HG02623 (cell line): ENCODE measurements at regions not wholly inside any gene's neighbourhood (a gene's known extent, or its start where the extent isn't known, plus 50 kb on each side); places are given as distances from the start of the nearest gene placed in this dataset.

Experiments
- ATAC-seq: cut with Tn5 transposase; IDR thresholded peaks from one replicate; pipeline ENCODE4 v1.9.1; 2021; ENCODE audit warnings: moderate library complexity; ENCODE audit not compliant: unreplicated experiment

DNA sequence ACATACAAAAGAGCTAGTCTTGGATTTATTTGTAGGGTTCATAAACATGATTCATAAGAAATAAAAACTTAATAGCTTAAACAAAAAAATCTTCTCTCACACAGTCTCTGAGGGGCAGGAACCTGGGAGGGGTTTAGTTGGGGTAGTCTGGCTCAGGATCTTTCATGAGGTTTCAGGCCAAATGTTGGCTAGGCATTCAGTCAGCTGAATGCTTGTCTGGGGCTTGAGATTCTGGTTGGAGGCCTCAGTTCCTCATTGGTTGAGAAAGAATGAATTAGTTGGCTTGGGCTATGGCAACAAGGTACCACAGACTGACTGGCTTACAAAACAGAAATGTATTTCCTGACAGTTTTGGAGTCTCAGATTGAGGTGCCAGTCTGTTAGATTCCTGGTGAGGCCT lies 74.3 kb downstream of the ANKRD7 start:
- ATAC-seq = no peak

DNA sequence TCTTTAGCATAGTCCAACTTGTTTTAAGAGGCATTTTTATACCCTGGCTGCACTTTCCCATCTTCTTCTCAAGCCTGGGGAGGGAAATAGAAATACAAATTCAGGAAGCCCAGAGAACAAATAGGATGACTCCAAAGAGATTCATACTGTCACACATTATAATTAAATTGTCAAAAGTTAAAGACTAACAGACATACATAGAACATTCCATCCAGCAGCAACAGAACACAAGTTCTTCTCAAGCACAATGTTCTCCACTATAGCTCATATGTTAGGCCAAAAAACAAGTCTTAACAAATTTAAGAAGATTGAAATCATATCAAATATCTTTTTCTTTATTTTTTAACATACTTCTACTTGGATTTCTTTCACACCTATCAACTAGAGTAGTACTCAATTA lies 75.7 kb downstream of the ANKRD7 start:
- no peak for ATAC-seq

DNA sequence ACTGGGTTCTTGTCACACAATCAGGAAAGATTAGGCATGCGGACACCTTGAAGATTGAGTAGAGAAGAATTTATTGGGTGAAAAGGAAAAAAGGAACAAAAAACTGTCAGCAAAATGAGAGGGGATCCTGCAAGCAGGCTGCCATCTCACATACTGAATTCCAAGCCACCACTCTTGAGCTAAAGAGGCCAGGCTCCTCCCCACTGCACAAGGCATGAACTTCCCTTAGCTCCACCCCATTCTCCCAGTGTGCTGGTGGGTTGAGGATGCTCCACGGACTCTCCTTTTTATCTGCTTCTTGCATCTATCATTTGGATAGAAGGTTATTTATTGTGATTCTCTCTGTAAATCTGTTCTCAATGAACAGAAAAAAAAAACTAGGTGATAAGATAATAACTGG lies 79.6 kb downstream of the ANKRD7 start:
- no peak for ATAC-seq

DNA sequence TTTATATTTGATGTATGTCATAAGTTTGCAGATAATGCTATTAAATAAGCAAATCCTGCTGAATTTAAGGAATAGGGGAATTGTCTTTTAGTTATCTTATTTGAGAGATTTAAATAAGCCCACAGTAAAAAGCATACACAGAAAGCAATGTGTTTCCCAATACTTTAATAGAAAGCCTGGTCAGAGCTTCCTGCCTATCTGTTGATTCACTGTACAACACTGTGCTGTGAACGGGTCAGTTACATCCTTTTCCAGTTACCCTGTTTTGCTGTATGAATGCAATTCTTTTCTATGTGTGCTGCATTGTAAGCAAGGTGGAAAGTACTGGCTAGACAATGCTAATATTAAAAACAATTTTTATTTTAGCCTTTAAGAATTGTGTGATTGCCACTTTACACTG lies 81.2 kb downstream of the ANKRD7 start:
- no peak for ATAC-seq

DNA sequence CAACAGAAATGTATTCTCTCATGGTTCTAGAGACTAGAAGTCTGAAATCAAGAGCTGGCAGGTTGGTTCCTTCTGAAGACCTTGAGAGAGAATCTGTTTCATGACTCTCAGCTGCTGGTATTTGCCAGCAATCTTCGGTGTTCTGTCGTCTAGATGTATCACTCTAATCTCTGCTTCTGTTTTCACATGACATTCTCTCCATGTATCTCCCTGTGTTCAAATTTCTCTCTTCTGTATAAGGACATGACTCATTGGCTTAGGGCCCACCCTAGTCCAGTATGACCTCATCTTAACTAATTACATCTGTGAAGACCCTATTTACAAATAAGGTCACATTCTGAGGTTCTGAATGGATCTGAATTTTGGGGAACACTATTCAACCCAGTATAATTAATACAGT lies 82.3 kb downstream of the ANKRD7 start:
- ATAC-seq = no peak

DNA sequence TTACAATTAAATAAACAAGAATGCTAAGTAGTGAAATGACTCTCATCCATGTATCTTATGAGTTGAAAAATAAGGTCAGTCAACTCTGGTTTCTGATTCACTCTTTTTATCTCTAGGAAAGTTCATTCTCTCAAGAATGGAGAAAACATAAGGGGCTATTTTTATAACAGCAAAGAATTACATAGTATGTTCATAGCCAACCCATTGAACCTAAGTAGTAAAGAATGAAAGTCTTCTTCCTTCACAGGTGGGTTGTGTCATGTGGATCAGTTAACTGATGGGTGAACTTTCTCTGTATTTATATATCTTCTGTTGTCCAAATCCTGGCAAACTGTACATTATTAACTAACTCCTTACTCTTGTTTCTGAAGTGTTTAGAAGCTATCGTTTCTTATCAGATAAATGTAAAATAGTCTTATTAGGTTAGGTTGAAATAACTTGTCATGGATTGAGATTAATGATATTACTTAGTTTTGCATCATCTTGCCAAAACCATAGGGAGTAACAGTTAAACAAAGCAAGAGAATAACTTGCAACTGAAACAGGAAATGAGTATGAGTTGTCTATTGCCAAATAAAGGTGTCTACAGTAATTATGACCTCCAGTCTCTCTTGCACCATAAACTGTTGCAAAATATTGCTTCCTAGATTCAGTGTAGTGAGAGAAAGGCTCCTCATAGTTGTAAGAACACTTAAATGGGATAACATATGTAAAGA lies 86.8 kb downstream of the ANKRD7 start:
- ATAC-seq = peak; percentile 70

DNA sequence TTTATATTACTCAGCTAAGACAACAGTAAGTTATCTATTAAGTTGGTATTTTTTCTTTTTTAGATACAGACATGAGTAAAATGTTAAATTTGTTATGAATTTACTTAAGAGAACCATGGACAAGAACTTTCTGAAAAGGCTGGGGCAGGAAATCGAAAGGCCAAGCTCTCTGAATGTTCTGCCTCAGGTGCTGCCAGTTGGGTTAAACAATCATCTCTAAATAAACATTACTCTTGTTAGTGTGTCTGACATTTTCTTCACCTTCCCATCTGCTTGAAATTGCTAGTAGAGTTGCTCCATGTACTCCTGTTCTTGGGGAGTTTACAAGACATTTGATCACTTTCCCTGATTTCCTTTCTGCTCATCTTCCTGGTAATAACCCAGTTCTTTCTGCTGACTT lies 87.5 kb downstream of the ANKRD7 start:
- ATAC-seq = peak; percentile 36

DNA sequence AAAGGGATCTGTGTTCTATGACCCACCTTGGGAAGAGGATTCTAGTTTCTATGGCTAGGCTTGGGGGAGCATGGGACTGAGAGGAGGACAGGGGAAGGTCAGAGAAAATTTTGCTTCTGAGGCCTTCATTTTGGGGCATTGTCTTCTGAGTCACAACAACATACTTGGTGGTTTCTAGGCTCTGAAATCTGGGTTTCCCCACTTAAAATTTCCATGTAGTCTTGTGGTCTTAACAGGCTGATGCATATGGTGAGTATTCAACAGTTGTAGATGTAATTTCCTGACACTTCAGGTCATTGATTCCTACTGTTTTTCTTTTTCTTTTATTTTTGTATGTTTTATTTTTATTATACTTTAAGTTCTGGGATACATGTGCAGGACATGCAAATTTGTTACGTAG lies 88.5 kb downstream of the ANKRD7 start:
- peak; percentile 64 for ATAC-seq

DNA sequence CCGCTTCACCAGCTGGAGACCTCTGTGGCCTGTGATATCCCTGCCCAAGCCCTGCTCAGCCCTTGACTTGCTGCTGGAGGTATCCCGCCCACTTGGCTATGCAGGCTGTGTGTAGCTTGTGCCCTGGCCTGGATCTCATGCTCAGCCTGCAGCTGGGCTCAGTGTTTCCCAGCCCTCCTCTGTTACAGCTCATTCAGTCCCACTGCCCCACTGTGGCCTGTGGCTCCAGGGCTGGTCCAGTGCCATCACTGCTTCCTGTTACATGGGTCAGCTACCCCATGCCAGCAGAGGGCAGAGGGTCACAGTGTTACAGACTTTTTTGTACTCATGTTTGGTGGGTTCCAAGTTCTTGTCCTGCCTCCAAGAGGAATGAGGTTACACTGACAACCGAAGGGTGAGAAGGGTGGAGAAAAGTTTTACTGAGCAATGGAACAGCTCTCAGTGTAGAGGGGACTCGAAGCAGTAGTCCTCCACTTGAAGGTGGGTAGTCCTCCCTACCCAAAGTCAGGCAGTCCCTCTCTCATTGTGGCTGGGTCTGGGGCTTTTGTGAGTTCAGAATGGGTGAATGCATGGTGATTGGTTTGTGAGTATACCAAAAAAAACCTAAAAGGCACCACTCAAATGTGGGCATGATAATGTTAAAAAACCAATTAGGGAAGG lies 100.4 kb downstream of the ANKRD7 start:
- no peak for ATAC-seq

DNA sequence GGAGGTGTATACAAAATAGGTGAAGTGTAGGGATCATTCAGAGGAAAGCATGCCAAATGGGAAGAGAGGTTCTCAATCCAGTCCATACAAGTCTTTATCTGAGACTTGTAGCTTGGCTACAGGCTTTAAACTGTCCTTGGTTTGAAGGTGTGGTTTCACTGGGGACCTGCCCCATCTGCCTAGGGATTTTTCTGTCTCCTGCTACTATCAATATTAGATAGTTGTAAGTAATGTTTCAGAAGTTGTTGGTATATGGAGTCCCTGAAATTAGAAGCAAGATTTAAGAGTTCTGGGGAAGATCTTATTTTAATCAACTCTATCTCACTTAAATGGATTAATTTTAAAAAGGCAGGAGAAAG lies 100.9 kb downstream of the ANKRD7 start:
- ATAC-seq = no peak

DNA sequence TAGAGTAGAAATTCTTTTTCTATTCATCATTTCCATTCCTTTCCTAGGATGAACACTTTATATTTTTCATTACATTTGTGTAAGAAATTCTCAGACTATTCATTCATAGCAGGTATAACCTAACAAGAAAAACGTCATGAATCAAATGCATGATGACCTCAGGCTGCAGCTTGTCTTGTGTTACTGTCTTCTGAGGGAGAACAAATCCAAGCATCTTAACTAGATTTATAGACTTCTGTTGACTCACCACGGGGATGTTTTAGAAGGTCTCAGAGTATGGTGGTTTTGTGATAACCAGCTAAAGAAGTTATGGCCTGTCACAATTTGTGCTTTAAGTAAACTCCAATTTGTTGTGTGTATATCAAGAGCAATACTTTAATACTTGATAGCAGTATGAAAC lies 102.7 kb downstream of the ANKRD7 start:
- no peak for ATAC-seq

DNA sequence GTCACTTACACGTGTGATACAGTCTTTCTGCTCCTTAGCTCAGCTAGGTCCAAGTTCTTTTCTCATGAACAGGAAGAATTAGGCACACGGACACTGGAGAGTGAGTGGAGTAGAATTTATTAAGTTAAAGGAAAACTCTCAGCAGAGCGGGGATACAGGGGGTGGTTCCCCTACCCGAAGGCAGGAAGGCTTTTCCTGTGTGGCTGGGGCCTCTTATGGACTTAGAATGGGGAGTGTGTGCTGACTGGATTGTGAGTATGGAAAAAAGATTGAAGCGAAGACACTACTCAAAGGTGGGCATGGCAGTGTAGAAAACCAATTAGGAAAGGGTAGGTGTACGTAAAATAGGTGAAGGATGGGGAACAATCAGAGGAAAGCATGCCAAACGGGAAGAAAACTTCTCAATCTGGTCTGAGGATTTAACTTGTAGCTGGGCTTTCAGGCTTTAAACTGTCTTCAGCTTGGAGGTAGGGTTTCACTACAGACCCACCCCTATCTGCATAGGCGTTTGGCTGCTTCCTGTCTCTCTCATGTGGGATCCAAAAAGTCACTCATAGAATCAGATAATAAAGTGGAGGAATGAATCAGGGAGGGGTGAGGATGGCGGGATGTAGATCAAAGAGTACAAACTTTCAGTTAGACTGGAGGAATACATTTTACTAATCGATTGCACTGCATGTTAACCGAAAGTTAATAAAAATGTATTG lies 104.2 kb downstream of the ANKRD7 start:
- ATAC-seq = no peak

DNA sequence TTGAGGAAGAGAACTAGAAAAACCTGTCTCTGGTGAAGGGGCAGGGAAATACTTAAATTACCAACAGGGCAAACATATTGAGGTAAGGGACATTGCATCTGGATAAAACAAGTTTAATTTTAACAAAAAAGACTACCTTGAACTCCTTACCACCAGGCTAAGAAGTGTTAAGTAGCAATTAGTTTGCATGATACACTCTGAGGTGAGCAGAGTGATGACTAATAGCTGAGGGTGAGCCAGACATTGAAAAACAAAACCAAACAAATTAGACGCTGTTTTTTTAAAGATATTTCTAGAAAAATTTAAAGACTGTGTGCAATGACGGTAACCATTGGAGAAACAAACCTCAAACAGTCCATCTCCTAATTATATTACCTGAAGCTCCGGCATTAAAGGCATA lies 105.9 kb downstream of the ANKRD7 start:
- no peak for ATAC-seq

DNA sequence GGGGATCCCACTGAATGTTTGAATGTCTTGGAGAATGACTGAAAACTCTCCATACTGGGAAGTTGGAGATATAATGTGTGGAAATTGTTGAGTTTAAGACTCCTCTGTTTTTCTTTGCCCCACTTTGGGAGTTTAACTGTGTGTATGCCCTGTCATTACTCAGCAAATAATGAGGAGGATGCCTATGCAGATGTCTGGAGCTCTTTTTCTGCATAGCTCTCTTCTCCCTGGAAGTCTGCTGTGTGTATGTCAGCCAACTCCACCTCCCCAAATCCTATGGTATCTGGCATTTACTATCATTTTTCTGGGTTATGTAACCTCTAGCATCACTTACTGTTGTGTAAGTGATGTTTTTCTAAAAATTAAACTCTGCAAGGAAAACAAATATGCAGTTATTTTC lies 122.2 kb downstream of the ANKRD7 start:
- no peak for ATAC-seq

DNA sequence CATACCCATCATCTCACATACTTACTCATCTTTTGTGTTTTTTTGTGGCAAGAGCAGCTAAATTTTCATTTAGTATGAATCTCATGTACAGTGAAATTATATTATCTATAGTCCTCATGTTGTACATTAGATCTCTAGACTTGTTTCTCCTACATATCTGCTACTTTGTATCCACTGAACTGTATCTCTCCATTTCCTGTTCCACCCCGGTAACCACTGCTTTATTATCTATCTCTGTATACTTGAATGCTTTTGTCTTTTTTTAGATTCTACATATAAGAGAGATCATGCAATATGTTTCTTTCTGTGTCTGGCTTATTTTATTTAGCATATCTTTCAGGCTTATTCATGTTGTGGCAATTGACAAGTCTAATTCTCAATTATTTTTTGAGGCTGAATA lies 125.1 kb downstream of the ANKRD7 start:
- ATAC-seq = no peak

DNA sequence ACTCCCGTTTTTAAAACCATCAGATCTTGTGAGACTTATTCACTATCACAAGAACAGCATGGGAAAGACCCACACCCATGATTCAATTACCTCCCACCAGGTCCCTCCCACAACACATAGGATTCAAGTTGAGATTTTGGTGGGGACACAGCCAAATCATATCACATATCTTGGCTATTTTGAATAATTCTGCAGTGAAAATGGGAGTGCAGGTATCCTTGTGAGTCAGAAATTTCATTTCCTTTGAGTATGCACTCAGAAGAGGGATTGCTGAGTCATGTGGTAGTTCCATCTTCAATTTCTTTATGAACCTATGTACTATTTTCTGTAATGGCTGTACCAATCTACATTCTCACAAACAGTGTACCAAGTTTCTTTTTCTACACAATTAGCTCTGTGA lies 125.8 kb downstream of the ANKRD7 start:
- ATAC-seq = no peak

DNA sequence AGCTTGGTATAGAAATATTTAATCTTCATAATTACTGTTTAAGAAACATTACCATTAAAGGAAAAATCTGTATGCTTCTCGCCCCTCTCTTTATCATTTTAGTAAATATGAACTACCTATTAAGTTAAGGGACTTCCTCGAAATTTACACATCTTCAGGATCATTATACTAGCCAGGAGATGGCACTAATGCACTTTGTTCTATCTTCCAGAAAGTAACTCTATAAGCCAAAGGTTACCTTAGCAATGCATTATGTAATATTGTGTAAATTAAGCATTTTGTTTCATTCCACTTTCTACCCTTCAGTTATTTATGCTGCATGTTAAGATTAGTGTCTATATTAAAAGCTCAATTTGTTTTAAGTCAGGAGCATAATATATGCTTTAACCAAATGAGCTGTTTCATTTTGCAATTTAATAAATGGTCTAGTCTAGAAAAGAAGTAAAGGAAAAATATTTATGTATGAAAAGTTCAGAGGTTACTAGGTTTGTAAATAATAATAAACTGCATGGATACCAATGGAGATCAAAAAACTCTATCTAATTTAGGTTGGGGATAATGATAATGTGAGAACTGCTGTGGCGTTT lies 128.5 kb downstream of the ANKRD7 start:
- peak; percentile 65 for ATAC-seq

DNA sequence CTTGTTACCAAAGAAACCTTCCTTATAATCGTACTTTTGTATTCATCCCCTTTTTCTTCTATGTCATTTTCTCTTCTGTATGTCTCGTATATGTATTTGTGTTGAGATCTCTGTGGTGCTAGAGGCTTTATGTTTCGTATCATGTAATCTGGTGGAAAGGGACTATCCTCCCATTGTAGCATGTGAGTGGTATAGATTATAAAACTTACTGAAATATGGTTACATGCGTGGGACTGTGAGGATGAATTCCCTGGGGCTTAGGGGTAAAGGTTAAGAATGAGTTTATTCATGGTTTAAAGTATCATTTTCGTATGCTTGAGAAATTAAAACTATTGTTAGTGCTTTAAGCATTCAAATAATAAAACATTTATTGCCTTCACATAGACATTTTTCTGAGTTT lies 141.9 kb downstream of the ANKRD7 start:
- ATAC-seq = no peak

DNA sequence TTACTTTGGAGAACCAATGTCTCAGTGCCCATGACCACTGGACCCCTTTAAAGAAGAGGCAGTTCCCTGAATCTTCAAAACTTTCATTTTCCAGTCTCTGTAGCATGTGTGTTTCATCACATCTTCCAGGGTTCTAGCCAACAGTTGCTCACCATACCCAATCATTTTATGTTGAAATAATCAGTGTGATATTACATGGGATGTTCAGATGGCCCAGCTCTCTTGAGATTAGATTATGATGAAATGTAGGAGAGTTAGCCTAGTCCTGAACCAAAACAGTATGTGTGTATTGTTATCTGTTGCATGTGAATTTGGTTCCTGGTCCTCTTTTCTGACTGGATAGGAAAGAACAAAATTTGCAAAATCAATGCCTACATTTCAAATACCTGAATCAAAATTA lies 144.5 kb downstream of the ANKRD7 start:
- no peak for ATAC-seq

DNA sequence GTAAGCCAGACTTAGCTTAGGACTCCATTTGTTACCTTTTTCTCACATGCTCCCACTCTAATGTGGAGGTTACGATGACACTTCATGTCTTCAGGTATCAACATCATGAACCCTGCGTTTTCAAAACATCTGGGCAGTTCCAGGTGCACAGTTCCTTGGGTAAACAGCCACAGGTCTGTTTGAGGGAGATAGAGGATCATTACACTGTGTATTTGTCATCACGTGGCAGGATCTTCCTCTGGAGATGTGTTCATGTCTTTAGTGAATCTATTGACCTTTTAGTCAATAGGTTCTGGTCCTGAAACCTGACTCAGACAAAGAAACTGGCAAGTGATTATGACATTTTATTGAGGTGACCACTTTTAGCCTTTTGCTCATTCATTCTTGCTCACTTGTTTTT lies 145.5 kb downstream of the ANKRD7 start:
- ATAC-seq = no peak

DNA sequence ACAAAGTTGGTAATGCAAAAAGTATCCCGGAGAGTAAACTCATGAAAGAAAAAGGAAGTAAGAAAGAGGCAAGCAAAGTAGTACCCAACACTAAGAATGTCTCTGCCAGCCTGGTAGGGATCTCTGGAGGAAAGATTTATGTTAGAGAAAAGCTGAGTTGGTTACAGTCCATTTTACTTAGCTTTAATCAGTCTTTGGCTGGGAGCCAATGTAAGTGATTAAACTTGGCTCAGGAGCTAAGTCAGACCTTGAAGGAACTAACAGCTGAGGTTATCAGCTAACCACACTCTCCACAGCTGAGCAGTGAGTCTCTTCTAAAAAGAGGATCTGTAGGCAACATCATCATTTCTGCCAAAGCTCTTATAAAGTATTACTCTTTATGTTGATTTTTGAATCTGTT lies 148.0 kb downstream of the ANKRD7 start:
- no peak for ATAC-seq

DNA sequence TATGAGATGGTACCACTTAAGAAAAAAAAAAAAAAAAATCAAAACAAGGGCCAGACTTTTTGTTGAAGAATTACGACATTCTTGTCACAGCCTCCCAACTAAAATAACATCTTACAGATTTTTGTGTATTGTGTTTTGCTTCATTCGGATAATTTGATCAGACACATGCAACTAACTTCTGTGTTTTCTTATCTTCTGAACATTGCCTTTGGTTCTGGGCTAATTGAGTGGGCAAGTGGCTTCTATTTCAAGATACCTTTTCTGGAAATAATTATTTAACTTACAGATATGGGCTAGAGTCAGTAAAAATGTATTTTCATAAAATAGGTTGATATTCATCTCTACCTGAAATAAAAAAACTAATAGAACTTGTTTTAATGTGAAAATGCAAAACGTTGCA lies 165.1 kb downstream of the ANKRD7 start:
- ATAC-seq = no peak
